Lower leg skin (tissue), 3 donors: ENCODE measurements at regions not wholly inside any gene's neighbourhood (a gene's known extent, or its start where the extent isn't known, plus 50 kb on each side); places are given as distances from the start of the nearest gene placed in this dataset.

ENCODE experiments used
- CTCF ChIP-seq, 3 donors: fragments of 450-650 bp; IDR thresholded peaks; one replicate each; pipeline ENCODE4 v1.5.1; 2016; ENCODE audit warnings: antibody characterized with exemption in 3 of 3, mild to moderate bottlenecking in 3 of 3, moderate library complexity in 2 of 3
- POLR2A ChIP-seq, 2 donors: fragments of 450-650 bp; IDR thresholded peaks; one replicate each; pipeline ENCODE4 v1.6.1; 2016 to 2017; ENCODE audit warnings: antibody characterized with exemption in 2 of 2, mild to moderate bottlenecking in 1 of 2, moderate library complexity in 1 of 2

GRCh38 chr22:22951035-22951434 is 63.4 kb downstream of the IGLL5 start:
- TF ChIP-seq CTCF (IDR thresholded peaks at IDR 0.05) = no peak
- no peak for TF ChIP-seq POLR2A (IDR thresholded peaks at IDR 0.05)
